ENCODE measurements at regions not wholly inside any gene's neighbourhood (a gene's known extent, or its start where the extent isn't known, plus 50 kb on each side); places are given as distances from the start of the nearest gene placed in this dataset.
"Not testable (repeated sequence)": the region's sequence is repeated elsewhere in the genome, so short reads cannot be mapped to it uniquely, and the experiment has no call there.

DNA sequence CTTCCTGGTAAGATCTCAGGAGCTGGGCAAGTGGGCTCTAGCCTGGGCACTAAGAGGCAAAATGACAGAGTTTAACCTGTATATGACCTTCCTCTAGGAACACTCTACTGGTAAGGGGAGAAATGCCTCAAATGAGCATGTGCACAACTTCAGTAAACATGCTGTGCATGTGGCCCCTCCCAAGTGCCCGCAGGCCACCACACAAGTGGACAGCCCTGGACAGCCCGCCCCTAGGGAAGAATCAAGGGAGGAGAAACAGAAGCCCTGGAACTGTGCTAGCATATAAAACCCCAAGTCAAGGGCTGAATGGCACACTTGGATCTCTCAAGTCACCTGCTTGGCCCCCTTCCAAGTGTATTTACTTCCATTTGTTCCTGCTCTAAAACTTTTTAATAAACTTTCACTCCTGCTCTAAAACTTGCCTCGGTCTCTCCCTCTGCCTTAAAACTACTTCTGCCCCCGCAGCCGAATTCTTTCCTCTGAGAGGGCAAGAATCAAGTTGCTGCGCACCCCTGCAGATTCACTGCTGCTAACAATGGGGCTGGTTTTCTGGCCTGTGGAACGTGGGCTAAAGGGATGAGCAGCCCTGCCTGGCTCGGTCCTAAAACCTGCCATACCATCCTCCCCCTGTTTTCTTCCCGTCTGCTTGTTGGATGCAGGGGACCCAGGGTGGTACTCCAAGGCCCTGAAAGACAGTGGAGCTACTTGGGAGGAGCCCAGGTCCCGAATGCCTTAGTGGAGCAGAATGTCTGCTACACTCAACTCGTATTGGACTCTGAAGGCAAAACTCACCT lies 93.5 kb downstream of the IER5 start:
- no peak overlapping the region for H3K27ac ChIP-seq (ENCODE audit: low read depth in 2 of 2, low read length in 2 of 2)
- peaks cover 0 to 2% of the 10 kb centered on the region in 2 donors for H3K27me3 ChIP-seq (ENCODE audit: control insufficient read depth in 2 of 2, insufficient read depth in 2 of 2, low read length in 2 of 2)
- no peaks in the 10 kb centered on the region for H3K9me3 ChIP-seq (ENCODE audit: control insufficient read depth in 2 of 2, low read length in 2 of 2)
- H3K4me3 ChIP-seq (ENCODE audit: low read length in 2 of 2), result no peak overlapping the region
- H3K36me3 ChIP-seq (ENCODE audit: control insufficient read depth in 2 of 2, insufficient read depth in 2 of 2, low read length in 2 of 2), result no peaks in the 10 kb centered on the region
- no peaks in the 10 kb centered on the region for H3K4me1 ChIP-seq (ENCODE audit: control insufficient read depth in 2 of 2, insufficient read depth in 2 of 2, low read length in 2 of 2)
- H3K9ac ChIP-seq (ENCODE audit: low read depth in 1 of 2, low read length in 2 of 2), result no peak overlapping the region

DNA sequence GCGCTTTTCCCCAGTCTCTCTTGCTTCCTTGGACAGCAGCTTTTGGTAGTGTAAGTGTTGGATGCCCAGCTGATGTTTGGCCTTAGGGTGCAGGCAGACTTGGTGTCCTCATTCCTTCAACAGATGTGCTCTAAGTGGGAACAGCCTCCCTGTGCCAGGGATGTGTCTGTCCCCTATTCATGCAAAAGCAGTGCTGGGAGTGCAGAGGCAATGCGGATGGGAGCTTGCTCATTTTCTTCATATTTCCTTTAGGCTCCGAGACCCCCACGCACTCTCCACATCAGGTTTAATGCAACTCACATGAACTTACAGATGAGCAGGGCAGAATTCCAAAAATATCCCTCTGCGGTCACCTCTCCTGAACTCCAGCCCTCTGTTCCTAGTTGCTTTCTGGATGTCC lies 96.1 kb downstream of the IER5 start:
- no peaks in the 10 kb centered on the region for H3K9me3 ChIP-seq (ENCODE audit: control insufficient read depth in 2 of 2, low read length in 2 of 2)
- H3K4me1 ChIP-seq (ENCODE audit: control insufficient read depth in 2 of 2, insufficient read depth in 2 of 2, low read length in 2 of 2), result peaks cover 0 to 2% of the 10 kb centered on the region in 2 donors
- H3K9ac ChIP-seq (ENCODE audit: low read depth in 1 of 2, low read length in 2 of 2), result no peak overlapping the region
- no peak overlapping the region for H3K27ac ChIP-seq (ENCODE audit: low read depth in 2 of 2, low read length in 2 of 2)
- peaks cover 0 to 6% of the 10 kb centered on the region in 2 donors for H3K27me3 ChIP-seq (ENCODE audit: control insufficient read depth in 2 of 2, insufficient read depth in 2 of 2, low read length in 2 of 2)
- no peaks in the 10 kb centered on the region for H3K36me3 ChIP-seq (ENCODE audit: control insufficient read depth in 2 of 2, insufficient read depth in 2 of 2, low read length in 2 of 2)
- H3K4me3 ChIP-seq (ENCODE audit: low read length in 2 of 2), result no peak overlapping the region

DNA sequence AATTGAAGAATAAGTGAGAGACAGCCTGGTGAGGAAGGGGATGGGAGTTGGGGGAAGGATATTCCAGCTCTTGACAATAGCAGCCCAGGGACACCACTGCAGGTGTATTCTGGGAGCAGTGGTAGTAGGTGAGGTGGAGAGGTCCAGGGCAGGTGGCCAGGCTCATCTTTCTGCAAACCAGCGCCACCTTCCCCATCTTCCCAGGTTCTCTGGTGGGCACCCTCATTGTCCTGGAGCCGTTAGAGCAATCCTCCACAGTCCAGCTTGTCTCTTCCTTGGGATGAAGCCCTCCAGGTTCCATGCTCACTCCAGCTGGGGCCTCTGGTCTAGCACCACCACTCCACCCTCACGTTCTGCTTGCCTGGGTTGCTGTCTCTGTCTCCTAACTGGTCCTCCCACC lies 97.0 kb downstream of the IER5 start:
- Histone ChIP-seq H3K9me3 (ENCODE audit: control insufficient read depth in 2 of 2, low read length in 2 of 2) (no peaks in the 10 kb centered on the region), H3K36me3 (ENCODE audit: control insufficient read depth in 2 of 2, insufficient read depth in 2 of 2, low read length in 2 of 2) (no peaks in the 10 kb centered on the region), H3K27me3 (ENCODE audit: control insufficient read depth in 2 of 2, insufficient read depth in 2 of 2, low read length in 2 of 2) (peaks cover 0 to 7% of the 10 kb centered on the region in 2 donors), H3K4me1 (ENCODE audit: control insufficient read depth in 2 of 2, insufficient read depth in 2 of 2, low read length in 2 of 2) (peaks cover 0 to 4% of the 10 kb centered on the region in 2 donors), H3K9ac (ENCODE audit: low read depth in 1 of 2, low read length in 2 of 2) (no peak overlapping the region), H3K27ac (ENCODE audit: low read depth in 2 of 2, low read length in 2 of 2) (no peak overlapping the region), H3K4me3 (ENCODE audit: low read length in 2 of 2) (no peak overlapping the region)

DNA sequence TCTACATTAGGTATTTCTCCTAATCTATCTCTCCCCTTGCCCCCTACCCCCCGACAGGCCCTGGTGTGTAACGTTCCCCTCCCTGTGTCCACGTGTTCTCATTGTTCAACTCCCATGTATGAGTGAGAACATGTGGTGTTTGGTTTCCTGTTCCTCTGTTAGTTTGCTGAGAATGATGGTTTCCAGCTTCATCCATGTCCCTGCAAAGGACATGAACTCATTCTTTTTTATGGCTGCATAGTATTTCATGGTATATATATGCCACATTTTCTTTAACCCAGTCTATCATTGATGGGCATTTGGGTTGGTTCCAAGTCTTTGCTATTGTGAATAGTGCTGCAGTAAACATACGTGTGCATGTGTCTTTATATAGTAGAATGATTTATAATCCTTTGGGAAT lies 97.6 kb downstream of the IER5 start:
- H3K4me1 ChIP-seq (ENCODE audit: control insufficient read depth in 2 of 2, insufficient read depth in 2 of 2, low read length in 2 of 2); H3K4me3 ChIP-seq (ENCODE audit: low read length in 2 of 2); H3K27me3 ChIP-seq (ENCODE audit: control insufficient read depth in 2 of 2, insufficient read depth in 2 of 2, low read length in 2 of 2); H3K9me3 ChIP-seq (ENCODE audit: control insufficient read depth in 2 of 2, low read length in 2 of 2); H3K36me3 ChIP-seq (ENCODE audit: control insufficient read depth in 2 of 2, insufficient read depth in 2 of 2, low read length in 2 of 2); H3K27ac ChIP-seq (ENCODE audit: low read depth in 2 of 2, low read length in 2 of 2); H3K9ac ChIP-seq (ENCODE audit: low read depth in 1 of 2, low read length in 2 of 2): not testable (repeated sequence)

DNA sequence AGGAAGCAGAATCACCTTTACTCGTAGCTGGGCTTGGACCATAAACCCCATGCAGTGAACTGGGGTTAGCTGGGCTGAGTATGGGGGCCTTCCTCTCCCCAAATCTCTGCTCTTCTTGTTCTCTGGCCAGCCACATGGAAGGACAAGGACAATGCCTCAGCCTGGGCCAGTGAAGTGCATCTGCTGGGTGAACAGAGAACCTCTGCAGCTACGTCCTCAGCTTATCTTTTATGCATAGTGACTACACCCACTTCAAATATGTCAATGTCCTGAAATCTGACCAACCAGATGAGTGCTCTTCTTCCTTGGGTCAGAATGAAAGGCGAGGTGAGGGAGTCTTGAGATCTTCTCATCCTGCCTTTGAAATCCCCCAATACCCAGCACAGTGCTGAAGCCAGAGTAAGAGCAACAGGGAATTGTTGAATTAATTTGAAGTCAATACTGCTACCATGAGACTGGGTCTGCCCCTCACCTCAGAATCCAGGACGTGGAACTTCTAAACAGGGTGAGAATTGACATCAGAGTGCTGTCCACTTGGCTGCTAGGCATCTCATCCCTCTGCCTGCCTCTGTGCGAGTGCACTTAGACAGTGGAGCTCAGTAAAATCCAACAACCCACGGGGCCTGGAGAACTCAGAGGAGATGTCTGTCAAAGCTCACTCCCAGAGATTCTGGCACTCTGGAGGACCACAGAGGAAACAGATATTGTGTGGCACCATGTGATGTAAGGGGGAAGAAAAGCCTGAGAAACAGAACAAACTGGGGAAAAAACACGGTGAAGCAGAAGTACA lies 99.0 kb downstream of the IER5 start:
- H3K36me3 ChIP-seq (ENCODE audit: control insufficient read depth in 2 of 2, insufficient read depth in 2 of 2, low read length in 2 of 2), result no peaks in the 10 kb centered on the region
- H3K27me3 ChIP-seq (ENCODE audit: control insufficient read depth in 2 of 2, insufficient read depth in 2 of 2, low read length in 2 of 2), result peaks cover 0 to 8% of the 10 kb centered on the region in 2 donors
- no peak overlapping the region for H3K4me3 ChIP-seq (ENCODE audit: low read length in 2 of 2)
- no peaks in the 10 kb centered on the region for H3K9me3 ChIP-seq (ENCODE audit: control insufficient read depth in 2 of 2, low read length in 2 of 2)
- no peak overlapping the region for H3K27ac ChIP-seq (ENCODE audit: low read depth in 2 of 2, low read length in 2 of 2)
- no peak overlapping the region for H3K9ac ChIP-seq (ENCODE audit: low read depth in 1 of 2, low read length in 2 of 2)
- H3K4me1 ChIP-seq (ENCODE audit: control insufficient read depth in 2 of 2, insufficient read depth in 2 of 2, low read length in 2 of 2), result peaks cover 0 to 4% of the 10 kb centered on the region in 2 donors

DNA sequence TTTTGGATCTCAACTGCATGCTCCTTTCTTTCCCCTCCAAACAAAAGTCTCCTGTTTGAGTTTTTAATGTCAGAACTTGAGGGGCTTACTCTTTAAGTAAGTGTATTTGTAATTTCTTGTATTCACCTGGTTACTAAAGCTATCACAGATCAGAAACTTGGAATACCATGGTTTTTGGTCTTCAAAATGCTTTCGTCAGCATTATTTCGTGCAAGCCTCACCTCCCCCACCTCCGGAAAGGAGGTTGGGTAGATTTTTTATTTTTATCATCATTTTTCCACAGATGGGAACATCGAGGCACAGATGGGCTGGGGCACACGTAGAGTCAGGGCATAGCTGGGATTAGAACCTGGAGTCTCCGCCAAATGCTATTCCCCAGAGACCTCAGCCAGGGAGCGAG lies 100.7 kb downstream of the IER5 start:
- no peaks in the 10 kb centered on the region for H3K36me3 ChIP-seq (ENCODE audit: control insufficient read depth in 2 of 2, insufficient read depth in 2 of 2, low read length in 2 of 2)
- no peak overlapping the region for H3K9ac ChIP-seq (ENCODE audit: low read depth in 1 of 2, low read length in 2 of 2)
- H3K4me1 ChIP-seq (ENCODE audit: control insufficient read depth in 2 of 2, insufficient read depth in 2 of 2, low read length in 2 of 2), result peaks cover 0 to 4% of the 10 kb centered on the region in 2 donors

DNA sequence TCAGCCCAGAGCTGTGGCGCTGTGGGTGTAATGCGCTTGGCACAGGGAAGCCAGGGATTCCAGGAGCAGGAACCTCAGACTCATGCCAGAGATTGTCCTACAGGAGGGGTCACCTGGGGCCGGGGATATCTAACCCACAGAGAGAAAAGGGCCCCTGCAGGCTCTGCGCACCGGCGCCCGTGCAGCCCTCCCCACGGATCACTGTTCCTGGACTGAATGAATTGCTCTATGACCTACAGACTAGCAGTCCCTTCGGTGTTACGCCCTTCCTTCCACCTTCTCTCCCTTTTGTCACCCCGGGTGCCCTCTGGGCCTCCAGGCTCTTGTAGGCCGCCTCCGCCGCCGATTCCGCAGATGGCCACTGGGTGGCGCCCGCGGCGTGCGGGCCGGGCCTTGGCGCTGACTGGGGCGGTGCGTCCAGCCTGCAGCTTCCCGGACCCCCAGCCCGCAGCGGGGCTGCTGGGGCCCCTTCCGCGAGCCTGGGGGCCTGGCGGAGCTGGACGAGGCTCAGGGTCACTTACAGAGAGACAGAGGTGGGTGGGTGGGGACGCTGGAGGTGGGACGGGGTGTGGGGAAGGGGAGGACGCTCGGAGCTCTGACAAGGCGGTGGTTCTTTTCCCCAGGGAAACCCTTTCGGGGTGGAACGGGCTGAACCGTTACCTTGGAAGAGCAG lies 101.3 kb downstream of the IER5 start:
- Histone ChIP-seq H3K27me3 (ENCODE audit: control insufficient read depth in 2 of 2, insufficient read depth in 2 of 2, low read length in 2 of 2) (peaks cover 0 to 6% of the 10 kb centered on the region in 2 donors), H3K9me3 (ENCODE audit: control insufficient read depth in 2 of 2, low read length in 2 of 2) (no peaks in the 10 kb centered on the region), H3K27ac (ENCODE audit: low read depth in 2 of 2, low read length in 2 of 2) (no peak overlapping the region), H3K4me1 (ENCODE audit: control insufficient read depth in 2 of 2, insufficient read depth in 2 of 2, low read length in 2 of 2) (peaks cover 0 to 4% of the 10 kb centered on the region in 2 donors), H3K4me3 (ENCODE audit: low read length in 2 of 2) (no peak overlapping the region), H3K9ac (ENCODE audit: low read depth in 1 of 2, low read length in 2 of 2) (no peak overlapping the region), H3K36me3 (ENCODE audit: control insufficient read depth in 2 of 2, insufficient read depth in 2 of 2, low read length in 2 of 2) (no peaks in the 10 kb centered on the region)

More for the DNA sequence above, 100.7 kb downstream of the IER5 start:
- peaks cover 0 to 6% of the 10 kb centered on the region in 2 donors for H3K27me3 ChIP-seq (ENCODE audit: control insufficient read depth in 2 of 2, insufficient read depth in 2 of 2, low read length in 2 of 2)
- no peak overlapping the region for H3K27ac ChIP-seq (ENCODE audit: low read depth in 2 of 2, low read length in 2 of 2)
- H3K4me3 ChIP-seq (ENCODE audit: low read length in 2 of 2), result no peak overlapping the region
- H3K9me3 ChIP-seq (ENCODE audit: control insufficient read depth in 2 of 2, low read length in 2 of 2), result no peaks in the 10 kb centered on the region

DNA sequence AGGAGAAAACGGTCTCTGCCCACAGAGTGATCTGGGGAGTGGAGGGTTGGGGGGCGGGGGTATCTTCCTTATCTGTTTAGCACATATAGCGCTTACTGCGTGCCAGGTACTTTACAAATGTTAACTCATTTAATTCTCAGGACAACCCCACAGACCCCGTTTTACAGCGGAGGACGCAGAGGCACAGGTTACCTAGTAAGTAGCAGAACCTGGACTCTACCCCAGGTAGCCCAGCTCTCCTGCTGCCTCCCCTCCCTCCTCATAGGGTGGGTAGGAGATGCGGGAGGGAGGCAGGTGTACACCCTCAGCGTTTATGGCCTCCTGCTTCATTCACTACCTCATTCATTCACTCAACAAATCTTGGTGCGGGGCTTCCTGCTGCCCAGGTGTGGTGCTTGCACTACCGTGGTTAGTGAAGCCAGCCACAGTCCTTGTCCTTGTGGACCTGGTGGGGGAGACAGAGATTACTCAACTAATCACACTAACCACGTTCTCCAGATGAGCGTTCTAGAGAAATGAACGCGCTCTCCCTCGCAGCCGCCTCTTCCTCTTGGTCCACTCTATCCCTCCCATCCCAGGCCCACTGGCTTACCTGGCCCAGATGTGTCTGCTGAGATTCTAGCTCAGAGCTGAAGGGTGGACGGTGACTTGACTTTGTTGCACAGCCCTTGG lies 102.0 kb downstream of the IER5 start:
- H3K27ac ChIP-seq (ENCODE audit: low read depth in 2 of 2, low read length in 2 of 2), result no peak overlapping the region
- H3K27me3 ChIP-seq (ENCODE audit: control insufficient read depth in 2 of 2, insufficient read depth in 2 of 2, low read length in 2 of 2), result peaks cover 0 to 6% of the 10 kb centered on the region in 2 donors
- H3K4me3 ChIP-seq (ENCODE audit: low read length in 2 of 2), result no peak overlapping the region
- H3K36me3 ChIP-seq (ENCODE audit: control insufficient read depth in 2 of 2, insufficient read depth in 2 of 2, low read length in 2 of 2), result no peaks in the 10 kb centered on the region
- no peaks in the 10 kb centered on the region for H3K9me3 ChIP-seq (ENCODE audit: control insufficient read depth in 2 of 2, low read length in 2 of 2)
- peaks cover 0 to 4% of the 10 kb centered on the region in 2 donors for H3K4me1 ChIP-seq (ENCODE audit: control insufficient read depth in 2 of 2, insufficient read depth in 2 of 2, low read length in 2 of 2)
- no peak overlapping the region for H3K9ac ChIP-seq (ENCODE audit: low read depth in 1 of 2, low read length in 2 of 2)

DNA sequence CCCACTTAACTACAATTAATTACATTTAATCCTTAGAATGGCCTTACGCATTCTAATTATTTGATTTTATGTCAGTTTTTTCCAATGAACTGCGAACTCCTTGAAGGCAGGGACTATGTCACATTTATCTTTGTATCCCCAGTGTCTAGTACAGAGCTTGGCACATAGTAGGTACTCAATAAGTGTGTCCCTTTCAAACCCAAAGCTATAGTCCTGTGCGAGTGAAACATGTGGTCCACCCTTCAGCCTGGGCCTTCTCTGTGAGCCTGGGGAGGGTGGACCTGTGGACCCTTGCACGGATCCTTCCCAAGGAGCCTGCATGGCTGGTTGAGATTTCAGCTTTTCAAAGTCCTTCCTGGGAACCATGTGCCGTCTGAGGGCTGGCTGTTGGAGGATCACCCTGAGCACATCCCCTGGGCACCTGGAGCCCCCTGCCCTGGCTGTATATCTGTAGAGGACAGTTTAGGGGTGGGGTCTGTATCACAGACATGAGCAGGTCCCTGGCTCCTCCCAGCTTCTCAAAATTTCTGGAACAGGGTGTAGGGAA lies 103.1 kb downstream of the IER5 start:
- Histone ChIP-seq H3K27me3 (ENCODE audit: control insufficient read depth in 2 of 2, insufficient read depth in 2 of 2, low read length in 2 of 2) (peaks cover 0 to 6% of the 10 kb centered on the region in 2 donors), H3K27ac (ENCODE audit: low read depth in 2 of 2, low read length in 2 of 2) (no peak overlapping the region), H3K9ac (ENCODE audit: low read depth in 1 of 2, low read length in 2 of 2) (no peak overlapping the region), H3K9me3 (ENCODE audit: control insufficient read depth in 2 of 2, low read length in 2 of 2) (no peaks in the 10 kb centered on the region), H3K4me1 (ENCODE audit: control insufficient read depth in 2 of 2, insufficient read depth in 2 of 2, low read length in 2 of 2) (peaks cover 0 to 4% of the 10 kb centered on the region in 2 donors), H3K36me3 (ENCODE audit: control insufficient read depth in 2 of 2, insufficient read depth in 2 of 2, low read length in 2 of 2) (no peaks in the 10 kb centered on the region), H3K4me3 (ENCODE audit: low read length in 2 of 2) (no peak overlapping the region)
